ENCODE measurements at regions not wholly inside any gene's neighbourhood (a gene's known extent, or its start where the extent isn't known, plus 50 kb on each side); places are given as distances from the start of the nearest gene placed in this dataset.

DNA sequence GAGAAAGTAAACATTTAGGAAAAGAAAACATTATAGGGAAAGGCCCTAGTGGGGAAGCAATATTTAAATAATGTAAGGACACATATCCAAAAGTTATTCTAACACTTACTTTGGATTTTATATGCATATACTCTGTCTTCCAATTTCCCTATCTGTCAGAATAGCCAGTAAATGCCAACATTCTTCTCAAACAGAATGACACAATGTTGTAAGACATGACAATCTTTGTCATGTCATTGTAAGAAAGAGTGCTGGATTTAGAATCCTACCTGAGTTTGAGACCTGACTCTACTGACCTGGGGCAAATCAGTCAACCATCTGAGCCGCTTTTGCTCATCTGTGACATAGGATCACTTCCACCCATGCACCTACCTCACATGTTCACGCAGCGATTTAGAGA is 198.3 kb downstream of the PHLDA1 start (continued):
- TF ChIP-seq, protein P1, sequence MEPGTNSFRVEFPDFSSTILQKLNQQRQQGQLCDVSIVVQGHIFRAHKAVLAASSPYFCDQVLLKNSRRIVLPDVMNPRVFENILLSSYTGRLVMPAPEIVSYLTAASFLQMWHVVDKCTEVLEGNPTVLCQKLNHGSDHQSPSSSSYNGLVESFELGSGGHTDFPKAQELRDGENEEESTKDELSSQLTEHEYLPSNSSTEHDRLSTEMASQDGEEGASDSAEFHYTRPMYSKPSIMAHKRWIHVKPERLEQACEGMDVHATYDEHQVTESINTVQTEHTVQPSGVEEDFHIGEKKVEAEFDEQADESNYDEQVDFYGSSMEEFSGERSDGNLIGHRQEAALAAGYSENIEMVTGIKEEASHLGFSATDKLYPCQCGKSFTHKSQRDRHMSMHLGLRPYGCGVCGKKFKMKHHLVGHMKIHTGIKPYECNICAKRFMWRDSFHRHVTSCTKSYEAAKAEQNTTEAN (CRISPR knock-in tag; IDR thresholded peaks at IDR 0.05): no peak
- TF ChIP-seq ZNF219 (CRISPR knock-in tag; IDR thresholded peaks at IDR 0.05; ENCODE audit: borderline replicate concordance) (no peak), ZNF423 (CRISPR knock-in tag; IDR thresholded peaks at IDR 0.05) (no peak), SMAD4 (CRISPR knock-in tag; IDR thresholded peaks at IDR 0.05) (no peak), CBFB (CRISPR knock-in tag; IDR thresholded peaks at IDR 0.05; ENCODE audit: low read depth) (no peak), TEAD1 (CRISPR knock-in tag; IDR thresholded peaks at IDR 0.05) (no peak), ZNF121 (CRISPR knock-in tag; IDR thresholded peaks at IDR 0.05) (no peak), ZNF416 (CRISPR knock-in tag; IDR thresholded peaks at IDR 0.05) (no peak), TCF7 (CRISPR knock-in tag; IDR thresholded peaks at IDR 0.05; ENCODE audit: low read depth) (no peak), NFATC4 (CRISPR knock-in tag; IDR thresholded peaks at IDR 0.05) (no peak), GABPB1 (CRISPR knock-in tag; IDR thresholded peaks at IDR 0.05) (no peak), JAZF1 (CRISPR knock-in tag; IDR thresholded peaks at IDR 0.05) (no peak)
- TF ChIP-seq, protein P2, sequence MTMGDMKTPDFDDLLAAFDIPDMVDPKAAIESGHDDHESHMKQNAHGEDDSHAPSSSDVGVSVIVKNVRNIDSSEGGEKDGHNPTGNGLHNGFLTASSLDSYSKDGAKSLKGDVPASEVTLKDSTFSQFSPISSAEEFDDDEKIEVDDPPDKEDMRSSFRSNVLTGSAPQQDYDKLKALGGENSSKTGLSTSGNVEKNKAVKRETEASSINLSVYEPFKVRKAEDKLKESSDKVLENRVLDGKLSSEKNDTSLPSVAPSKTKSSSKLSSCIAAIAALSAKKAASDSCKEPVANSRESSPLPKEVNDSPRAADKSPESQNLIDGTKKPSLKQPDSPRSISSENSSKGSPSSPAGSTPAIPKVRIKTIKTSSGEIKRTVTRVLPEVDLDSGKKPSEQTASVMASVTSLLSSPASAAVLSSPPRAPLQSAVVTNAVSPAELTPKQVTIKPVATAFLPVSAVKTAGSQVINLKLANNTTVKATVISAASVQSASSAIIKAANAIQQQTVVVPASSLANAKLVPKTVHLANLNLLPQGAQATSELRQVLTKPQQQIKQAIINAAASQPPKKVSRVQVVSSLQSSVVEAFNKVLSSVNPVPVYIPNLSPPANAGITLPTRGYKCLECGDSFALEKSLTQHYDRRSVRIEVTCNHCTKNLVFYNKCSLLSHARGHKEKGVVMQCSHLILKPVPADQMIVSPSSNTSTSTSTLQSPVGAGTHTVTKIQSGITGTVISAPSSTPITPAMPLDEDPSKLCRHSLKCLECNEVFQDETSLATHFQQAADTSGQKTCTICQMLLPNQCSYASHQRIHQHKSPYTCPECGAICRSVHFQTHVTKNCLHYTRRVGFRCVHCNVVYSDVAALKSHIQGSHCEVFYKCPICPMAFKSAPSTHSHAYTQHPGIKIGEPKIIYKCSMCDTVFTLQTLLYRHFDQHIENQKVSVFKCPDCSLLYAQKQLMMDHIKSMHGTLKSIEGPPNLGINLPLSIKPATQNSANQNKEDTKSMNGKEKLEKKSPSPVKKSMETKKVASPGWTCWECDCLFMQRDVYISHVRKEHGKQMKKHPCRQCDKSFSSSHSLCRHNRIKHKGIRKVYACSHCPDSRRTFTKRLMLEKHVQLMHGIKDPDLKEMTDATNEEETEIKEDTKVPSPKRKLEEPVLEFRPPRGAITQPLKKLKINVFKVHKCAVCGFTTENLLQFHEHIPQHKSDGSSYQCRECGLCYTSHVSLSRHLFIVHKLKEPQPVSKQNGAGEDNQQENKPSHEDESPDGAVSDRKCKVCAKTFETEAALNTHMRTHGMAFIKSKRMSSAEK (CRISPR knock-in tag; IDR thresholded peaks at IDR 0.05; ENCODE audit: borderline replicate concordance): no peak
- TF ChIP-seq, protein P3, sequence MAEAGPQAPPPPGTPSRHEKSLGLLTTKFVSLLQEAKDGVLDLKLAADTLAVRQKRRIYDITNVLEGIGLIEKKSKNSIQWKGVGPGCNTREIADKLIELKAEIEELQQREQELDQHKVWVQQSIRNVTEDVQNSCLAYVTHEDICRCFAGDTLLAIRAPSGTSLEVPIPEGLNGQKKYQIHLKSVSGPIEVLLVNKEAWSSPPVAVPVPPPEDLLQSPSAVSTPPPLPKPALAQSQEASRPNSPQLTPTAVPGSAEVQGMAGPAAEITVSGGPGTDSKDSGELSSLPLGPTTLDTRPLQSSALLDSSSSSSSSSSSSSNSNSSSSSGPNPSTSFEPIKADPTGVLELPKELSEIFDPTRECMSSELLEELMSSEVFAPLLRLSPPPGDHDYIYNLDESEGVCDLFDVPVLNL (CRISPR knock-in tag; IDR thresholded peaks at IDR 0.05; ENCODE audit: borderline replicate concordance, low read depth): no peak
- TF ChIP-seq, protein P4, sequence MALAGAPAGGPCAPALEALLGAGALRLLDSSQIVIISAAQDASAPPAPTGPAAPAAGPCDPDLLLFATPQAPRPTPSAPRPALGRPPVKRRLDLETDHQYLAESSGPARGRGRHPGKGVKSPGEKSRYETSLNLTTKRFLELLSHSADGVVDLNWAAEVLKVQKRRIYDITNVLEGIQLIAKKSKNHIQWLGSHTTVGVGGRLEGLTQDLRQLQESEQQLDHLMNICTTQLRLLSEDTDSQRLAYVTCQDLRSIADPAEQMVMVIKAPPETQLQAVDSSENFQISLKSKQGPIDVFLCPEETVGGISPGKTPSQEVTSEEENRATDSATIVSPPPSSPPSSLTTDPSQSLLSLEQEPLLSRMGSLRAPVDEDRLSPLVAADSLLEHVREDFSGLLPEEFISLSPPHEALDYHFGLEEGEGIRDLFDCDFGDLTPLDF (CRISPR knock-in tag; IDR thresholded peaks at IDR 0.05): no peak
- TF ChIP-seq, protein P5, sequence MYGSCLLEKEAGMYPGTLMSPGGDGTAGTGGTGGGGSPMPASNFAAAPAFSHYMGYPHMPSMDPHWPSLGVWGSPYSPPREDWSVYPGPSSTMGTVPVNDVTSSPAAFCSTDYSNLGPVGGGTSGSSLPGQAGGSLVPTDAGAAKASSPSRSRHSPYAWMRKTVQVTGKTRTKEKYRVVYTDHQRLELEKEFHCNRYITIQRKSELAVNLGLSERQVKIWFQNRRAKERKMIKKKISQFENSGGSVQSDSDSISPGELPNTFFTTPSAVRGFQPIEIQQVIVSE (CRISPR knock-in tag; IDR thresholded peaks at IDR 0.05; ENCODE audit: borderline replicate concordance): no peak
- TF ChIP-seq, protein P6, sequence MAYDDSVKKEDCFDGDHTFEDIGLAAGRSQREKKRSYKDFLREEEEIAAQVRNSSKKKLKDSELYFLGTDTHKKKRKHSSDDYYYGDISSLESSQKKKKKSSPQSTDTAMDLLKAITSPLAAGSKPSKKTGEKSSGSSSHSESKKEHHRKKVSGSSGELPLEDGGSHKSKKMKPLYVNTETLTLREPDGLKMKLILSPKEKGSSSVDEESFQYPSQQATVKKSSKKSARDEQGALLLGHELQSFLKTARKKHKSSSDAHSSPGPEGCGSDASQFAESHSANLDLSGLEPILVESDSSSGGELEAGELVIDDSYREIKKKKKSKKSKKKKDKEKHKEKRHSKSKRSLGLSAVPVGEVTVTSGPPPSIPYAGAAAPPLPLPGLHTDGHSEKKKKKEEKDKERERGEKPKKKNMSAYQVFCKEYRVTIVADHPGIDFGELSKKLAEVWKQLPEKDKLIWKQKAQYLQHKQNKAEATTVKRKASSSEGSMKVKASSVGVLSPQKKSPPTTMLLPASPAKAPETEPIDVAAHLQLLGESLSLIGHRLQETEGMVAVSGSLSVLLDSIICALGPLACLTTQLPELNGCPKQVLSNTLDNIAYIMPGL (CRISPR knock-in tag; IDR thresholded peaks at IDR 0.05): no peak

DNA sequence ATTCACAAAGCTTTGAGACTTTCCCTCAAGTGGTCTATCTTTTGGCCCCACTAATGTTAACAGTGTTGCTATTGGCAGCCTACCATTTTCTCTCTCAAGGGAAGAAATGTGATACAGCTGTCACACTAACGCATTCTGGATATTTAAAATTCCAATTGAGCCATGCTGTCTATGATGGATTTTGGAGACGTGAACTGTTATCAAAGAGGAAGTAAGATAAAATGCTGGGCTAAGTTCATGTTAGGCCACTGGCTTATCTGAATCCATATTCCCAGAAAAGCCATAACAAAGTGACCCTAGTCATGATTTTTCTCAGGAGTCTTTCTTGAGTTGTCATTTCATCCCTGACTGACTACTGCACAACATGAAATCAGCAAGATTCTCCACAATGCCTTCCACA is 200.2 kb downstream of the PHLDA1 start:
- Mint-ChIP-seq H3K4me1 (peaks cover 7% of the 10 kb centered on the region), H3K36me3 (no peaks in the 10 kb centered on the region), H3K4me3 (no peak overlapping the region), H3K9me3 (0 out of 2 replicates have a peak, but pooled peaks cover 3% of the 10 kb centered on the region), H3K27ac (no peak overlapping the region), H3K27me3 (ENCODE audit: low read depth) (no peaks in the 10 kb centered on the region)
- ChIA-PET POLR2A (no interaction called here), CTCF (no interaction called here)
- TF ChIP-seq GRHL2 (CRISPR knock-in tag; IDR thresholded peaks at IDR 0.05; ENCODE audit: insufficient replicate concordance, severe bottlenecking) (no peak), SMAD3 (CRISPR knock-in tag; IDR thresholded peaks at IDR 0.05; ENCODE audit: borderline replicate concordance) (no peak), ZNF232 (CRISPR knock-in tag; IDR thresholded peaks at IDR 0.05) (no peak)
- TF ChIP-seq, protein P7, sequence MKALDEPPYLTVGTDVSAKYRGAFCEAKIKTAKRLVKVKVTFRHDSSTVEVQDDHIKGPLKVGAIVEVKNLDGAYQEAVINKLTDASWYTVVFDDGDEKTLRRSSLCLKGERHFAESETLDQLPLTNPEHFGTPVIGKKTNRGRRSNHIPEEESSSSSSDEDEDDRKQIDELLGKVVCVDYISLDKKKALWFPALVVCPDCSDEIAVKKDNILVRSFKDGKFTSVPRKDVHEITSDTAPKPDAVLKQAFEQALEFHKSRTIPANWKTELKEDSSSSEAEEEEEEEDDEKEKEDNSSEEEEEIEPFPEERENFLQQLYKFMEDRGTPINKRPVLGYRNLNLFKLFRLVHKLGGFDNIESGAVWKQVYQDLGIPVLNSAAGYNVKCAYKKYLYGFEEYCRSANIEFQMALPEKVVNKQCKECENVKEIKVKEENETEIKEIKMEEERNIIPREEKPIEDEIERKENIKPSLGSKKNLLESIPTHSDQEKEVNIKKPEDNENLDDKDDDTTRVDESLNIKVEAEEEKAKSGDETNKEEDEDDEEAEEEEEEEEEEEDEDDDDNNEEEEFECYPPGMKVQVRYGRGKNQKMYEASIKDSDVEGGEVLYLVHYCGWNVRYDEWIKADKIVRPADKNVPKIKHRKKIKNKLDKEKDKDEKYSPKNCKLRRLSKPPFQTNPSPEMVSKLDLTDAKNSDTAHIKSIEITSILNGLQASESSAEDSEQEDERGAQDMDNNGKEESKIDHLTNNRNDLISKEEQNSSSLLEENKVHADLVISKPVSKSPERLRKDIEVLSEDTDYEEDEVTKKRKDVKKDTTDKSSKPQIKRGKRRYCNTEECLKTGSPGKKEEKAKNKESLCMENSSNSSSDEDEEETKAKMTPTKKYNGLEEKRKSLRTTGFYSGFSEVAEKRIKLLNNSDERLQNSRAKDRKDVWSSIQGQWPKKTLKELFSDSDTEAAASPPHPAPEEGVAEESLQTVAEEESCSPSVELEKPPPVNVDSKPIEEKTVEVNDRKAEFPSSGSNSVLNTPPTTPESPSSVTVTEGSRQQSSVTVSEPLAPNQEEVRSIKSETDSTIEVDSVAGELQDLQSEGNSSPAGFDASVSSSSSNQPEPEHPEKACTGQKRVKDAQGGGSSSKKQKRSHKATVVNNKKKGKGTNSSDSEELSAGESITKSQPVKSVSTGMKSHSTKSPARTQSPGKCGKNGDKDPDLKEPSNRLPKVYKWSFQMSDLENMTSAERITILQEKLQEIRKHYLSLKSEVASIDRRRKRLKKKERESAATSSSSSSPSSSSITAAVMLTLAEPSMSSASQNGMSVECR (CRISPR knock-in tag; IDR thresholded peaks at IDR 0.05; ENCODE audit: borderline replicate concordance): no peak
- DNase-seq (ENCODE audit: low spot score) (no peak), ATAC-seq (no peak)

All from WTC11 (cell line).